Body of pancreas (tissue), 4 donors: ENCODE measurements at regions not wholly inside any gene's neighbourhood (a gene's known extent, or its start where the extent isn't known, plus 50 kb on each side); places are given as distances from the start of the nearest gene placed in this dataset.

Source experiments
- ATAC-seq: fragments of 150-250 bp; one replicate; pipeline ENCODE4 v1.9.1; 2016
- DNase-seq, 4 donors: peaks; one replicate each; pipeline ENCODE4 v3.0.0-alpha.2; 2019
- H3K27ac ChIP-seq, 4 donors: fragments of 200-600 bp; sonication (generic); 1 replicate in 3 of 4; 2 replicates in 1 of 4; pipeline versions ENCODE4 v1.5.1 to v1.6.1; 2016 to 2019; ENCODE audit warnings: mild to moderate bottlenecking in 1 of 4, mixed read lengths in 1 of 4, moderate library complexity in 1 of 4
- H3K27me3 ChIP-seq, 2 donors: fragments of 200-600 bp; sonication (generic); one replicate each; pipeline ENCODE4 v1.6.0; 2016; ENCODE audit warnings: mild to moderate bottlenecking in 1 of 2
- H3K36me3 ChIP-seq, 2 donors: fragments of 200-600 bp; sonication (generic); replicated peaks in 1 of 2; 2 replicates each; pipeline ENCODE4 v1.5.1; 2016; ENCODE audit warnings: low read depth in 2 of 2; ENCODE audit not compliant: insufficient read depth in 1 of 2
- H3K4me1 ChIP-seq: fragments of 200-600 bp; sonication (generic); one replicate; pipeline ENCODE4 v1.6.0; 2016
- H3K4me3 ChIP-seq, 2 donors: fragments of 200-600 bp; sonication (generic); 1 replicate in 1 of 2; 2 replicates in 1 of 2; pipeline ENCODE4 v1.5.1; 2016 to 2019
- H3K9me3 ChIP-seq, 3 donors: fragments of 200-600 bp; sonication (generic); 1 replicate in 2 of 3; 2 replicates in 1 of 3; pipeline ENCODE4 v1.5.1; 2016
- POLR2A ChIP-seq, 3 donors: fragments of 450-650 bp; IDR thresholded peaks; one replicate each; pipeline ENCODE4 v1.6.1; 2016; ENCODE audit warnings: antibody characterized with exemption in 3 of 3, mild to moderate bottlenecking in 2 of 3
- WGBS, 2 donors: methylation state at CpG; one replicate each; pipeline ENCODE4 v1.1.5; 2017; 5-methylcytosine and 5-hydroxymethylcytosine counted together
- intact Hi-C: fragments of 100-400 bp; cut with DNase I; formaldehyde crosslinking; loops from one replicate; pipeline ENCODE4 v1.15.1; 2023
- TF ChIP-seq, protein P1 (sequence below), 7 experiments: fragments of 450-650 bp in 4 of 7; fragments of 200-600 bp in 3 of 7; sonication (generic) in 3 of 7; IDR thresholded peaks; one replicate each; pipeline ENCODE4 v1.5.1; 2016 to 2019; ENCODE audit warnings: antibody characterized with exemption in 7 of 7

DNA sequence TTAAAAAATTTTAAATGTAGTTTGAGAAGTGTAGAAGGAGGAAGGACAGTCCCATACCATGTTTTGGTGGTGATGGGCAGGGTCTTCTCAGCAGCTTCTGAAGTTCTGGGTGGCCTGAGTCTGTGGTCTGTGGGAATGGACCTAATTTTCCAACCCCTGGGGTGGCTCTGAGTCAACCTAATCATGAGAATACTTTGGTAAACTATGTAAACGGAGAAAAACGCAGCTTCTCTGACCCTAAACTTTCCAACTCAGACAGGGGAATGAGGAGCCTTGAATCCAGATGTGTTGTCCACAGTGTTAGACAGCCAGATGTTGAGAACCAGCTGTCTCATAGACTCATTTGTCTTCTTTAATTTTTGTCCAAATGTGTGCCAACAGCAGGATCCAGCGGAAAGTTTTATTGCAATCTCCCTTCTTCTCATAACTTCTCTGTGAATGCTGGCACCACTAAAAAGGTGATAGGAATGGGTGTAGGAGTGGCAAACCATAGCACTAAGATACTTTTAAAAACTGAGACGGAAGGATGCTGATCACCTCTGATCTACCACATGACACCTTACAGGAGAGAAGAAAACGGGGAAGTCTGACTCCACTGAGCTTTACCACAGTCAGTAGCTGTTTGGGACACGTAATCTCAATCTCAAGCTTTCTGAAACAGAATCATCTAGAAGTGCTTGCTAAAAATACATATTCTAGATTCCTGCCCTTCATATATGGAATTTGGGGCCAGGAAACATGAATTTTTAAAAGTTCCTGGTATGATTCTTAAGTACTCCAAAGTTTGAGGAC is 90.5 kb upstream of the PHYHIPL start:
- ATAC-seq (no peak), DNase-seq (no peak)
- no peak overlapping the region for H3K27ac ChIP-seq
- peaks cover 7% of the 10 kb centered on the region for H3K4me1 ChIP-seq
- no peaks in the 10 kb centered on the region for H3K27me3 ChIP-seq
- intact Hi-C loops: no loop called here
- H3K4me3 ChIP-seq: no peak overlapping the region
- H3K36me3 ChIP-seq: no peaks in the 10 kb centered on the region
- H3K9me3 ChIP-seq: no peaks in the 10 kb centered on the region
- TF ChIP-seq, protein P1, sequence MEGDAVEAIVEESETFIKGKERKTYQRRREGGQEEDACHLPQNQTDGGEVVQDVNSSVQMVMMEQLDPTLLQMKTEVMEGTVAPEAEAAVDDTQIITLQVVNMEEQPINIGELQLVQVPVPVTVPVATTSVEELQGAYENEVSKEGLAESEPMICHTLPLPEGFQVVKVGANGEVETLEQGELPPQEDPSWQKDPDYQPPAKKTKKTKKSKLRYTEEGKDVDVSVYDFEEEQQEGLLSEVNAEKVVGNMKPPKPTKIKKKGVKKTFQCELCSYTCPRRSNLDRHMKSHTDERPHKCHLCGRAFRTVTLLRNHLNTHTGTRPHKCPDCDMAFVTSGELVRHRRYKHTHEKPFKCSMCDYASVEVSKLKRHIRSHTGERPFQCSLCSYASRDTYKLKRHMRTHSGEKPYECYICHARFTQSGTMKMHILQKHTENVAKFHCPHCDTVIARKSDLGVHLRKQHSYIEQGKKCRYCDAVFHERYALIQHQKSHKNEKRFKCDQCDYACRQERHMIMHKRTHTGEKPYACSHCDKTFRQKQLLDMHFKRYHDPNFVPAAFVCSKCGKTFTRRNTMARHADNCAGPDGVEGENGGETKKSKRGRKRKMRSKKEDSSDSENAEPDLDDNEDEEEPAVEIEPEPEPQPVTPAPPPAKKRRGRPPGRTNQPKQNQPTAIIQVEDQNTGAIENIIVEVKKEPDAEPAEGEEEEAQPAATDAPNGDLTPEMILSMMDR (IDR thresholded peaks at IDR 0.05): no peak
- no peak for TF ChIP-seq POLR2A (IDR thresholded peaks at IDR 0.05)
- WGBS, 2 donors: 74 to 77% methylated on average over 6 of the region's 6 CpGs

GRCh38 chr10:59087486-59087885 is 89.0 kb upstream of the PHYHIPL start:
- H3K4me3 ChIP-seq: no peak overlapping the region
- no peak for ATAC-seq
- TF ChIP-seq, protein P1 (IDR thresholded peaks at IDR 0.05): no peak
- no peak for TF ChIP-seq POLR2A (IDR thresholded peaks at IDR 0.05)

DNA sequence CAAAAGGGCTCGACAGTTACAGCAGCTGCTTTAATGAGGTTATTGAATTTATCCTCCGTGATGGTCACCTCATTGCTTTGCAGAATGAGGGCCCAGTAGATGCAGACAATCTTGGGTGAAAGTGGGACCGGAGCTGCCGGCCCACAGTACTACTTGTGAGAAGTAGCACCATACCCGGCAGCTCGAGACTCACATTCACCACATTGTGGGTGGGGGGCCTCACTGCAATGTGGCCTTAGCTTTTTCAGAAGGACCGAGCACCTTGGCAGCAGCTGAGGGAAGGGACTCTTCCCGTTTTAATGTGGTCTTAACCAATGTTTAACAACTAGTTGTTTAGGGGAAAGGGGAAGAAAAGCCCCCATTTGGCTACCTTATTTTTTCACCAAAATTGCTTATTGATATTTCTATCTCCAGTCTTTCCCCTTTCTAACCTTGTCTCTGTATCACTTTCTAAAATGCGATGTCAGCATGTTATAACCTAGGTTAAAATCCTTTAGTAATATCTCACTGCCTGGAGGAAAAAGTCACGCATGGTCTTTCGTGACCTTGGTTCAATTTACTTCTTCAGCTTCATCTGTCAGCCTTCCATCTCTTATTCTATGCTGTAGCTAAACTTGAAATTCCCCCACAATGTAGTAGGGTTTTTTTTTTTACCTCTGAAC is 87.4 kb upstream of the PHYHIPL start:
- no peak for ATAC-seq
- no peaks in the 10 kb centered on the region for H3K4me1 ChIP-seq
- no peaks in the 10 kb centered on the region for H3K36me3 ChIP-seq
- no peak for TF ChIP-seq POLR2A (IDR thresholded peaks at IDR 0.05)
- TF ChIP-seq, protein P1 (IDR thresholded peaks at IDR 0.05): no peak
- WGBS, 2 donors: 88 to 89% methylated on average over 11 of the region's 11 CpGs
- intact Hi-C loops: no loop called here
- H3K9me3 ChIP-seq: no peaks in the 10 kb centered on the region
- H3K27ac ChIP-seq: no peak overlapping the region
- DNase-seq: no peak
- H3K4me3 ChIP-seq: no peak overlapping the region
- no peaks in the 10 kb centered on the region for H3K27me3 ChIP-seq

More at GRCh38 chr10:59087486-59087885, 89.0 kb upstream of the PHYHIPL start:
- H3K27ac ChIP-seq: no peak overlapping the region
- no peak for DNase-seq
- intact Hi-C loops: no loop called here
- H3K36me3 ChIP-seq: no peaks in the 10 kb centered on the region
- H3K27me3 ChIP-seq: no peaks in the 10 kb centered on the region
- H3K4me1 ChIP-seq: no peaks in the 10 kb centered on the region
- H3K9me3 ChIP-seq: no peaks in the 10 kb centered on the region

- DNase-seq (no peak), ATAC-seq (no peak)
- H3K4me3 ChIP-seq: no peak overlapping the region
- no peak for TF ChIP-seq POLR2A (IDR thresholded peaks at IDR 0.05)
- TF ChIP-seq, protein P1 (IDR thresholded peaks at IDR 0.05): no peak
- intact Hi-C loops: no loop called here
- H3K9me3 ChIP-seq: no peaks in the 10 kb centered on the region
- H3K36me3 ChIP-seq: no peaks in the 10 kb centered on the region
- WGBS, 2 donors: 49 to 62% methylated on average over 3 of the region's 3 CpGs
- H3K27ac ChIP-seq: no peak overlapping the region
- no peaks in the 10 kb centered on the region for H3K27me3 ChIP-seq
- H3K4me1 ChIP-seq: no peaks in the 10 kb centered on the region
Observed at GRCh38 chr10:59090817-59091622, 85.4 kb upstream of the PHYHIPL start.
